ENCODE measurements at regions not wholly inside any gene's neighbourhood (a gene's known extent, or its start where the extent isn't known, plus 50 kb on each side); places are given as distances from the start of the nearest gene placed in this dataset.

DNA sequence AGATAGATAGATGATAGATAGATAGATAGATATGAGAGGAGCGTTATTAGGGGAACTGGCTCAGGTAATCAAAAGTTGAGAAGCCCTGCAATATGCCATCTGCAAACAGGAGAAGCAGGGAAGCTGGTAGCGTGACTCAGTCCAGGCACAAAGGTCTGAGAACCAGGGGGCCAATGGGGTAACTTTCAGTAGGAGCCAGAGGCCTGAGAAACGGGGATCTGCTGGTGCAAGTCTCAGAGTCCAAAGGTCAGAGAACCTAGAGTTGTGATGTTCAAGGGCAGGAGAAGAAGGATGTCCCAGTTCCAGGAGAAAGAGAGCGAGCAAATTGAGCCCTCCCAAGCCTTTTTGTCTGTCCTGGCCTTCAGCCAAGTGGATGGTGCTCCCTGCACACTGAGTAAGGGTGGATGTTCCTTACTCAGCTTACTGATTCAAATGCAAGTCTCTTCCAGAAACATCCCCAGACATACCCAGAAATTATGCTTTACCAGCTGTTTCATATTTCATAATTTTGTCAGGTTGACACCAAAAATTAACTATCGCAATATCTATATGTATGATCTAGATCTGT, 52.5 kb upstream of the SLC22A11 start:
- DNase-seq (ENCODE audit: extremely low read depth, insufficient read length) = no peak

DNA sequence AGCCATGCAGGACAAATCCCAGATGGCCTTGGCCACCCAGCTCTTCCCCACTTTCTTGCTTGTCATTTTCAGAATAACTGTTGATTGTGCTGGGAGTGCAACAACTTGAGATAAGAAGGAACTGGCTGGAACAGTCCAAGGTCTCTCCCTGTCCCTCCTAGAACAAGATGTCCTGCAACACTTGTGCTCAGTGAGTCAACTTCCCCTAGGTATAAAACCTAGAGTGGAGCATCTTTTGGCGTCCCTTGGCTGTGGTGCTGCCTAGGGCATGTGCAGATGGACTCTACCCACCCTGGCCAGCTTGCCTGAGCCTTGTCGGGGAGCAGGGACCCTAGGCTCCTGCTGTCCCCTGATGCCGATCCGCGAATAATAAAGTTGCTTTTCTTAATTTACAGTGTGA, 50.7 kb upstream of the SLC22A11 start:
- no peaks in the 10 kb centered on the region for H3K36me3 ChIP-seq (ENCODE audit: control insufficient read depth, insufficient read depth, low read length)
- no peaks in the 10 kb centered on the region; the same call in 1 of the 2 replicates for H3K27me3 ChIP-seq (replicated peaks; ENCODE audit: control insufficient read depth, insufficient read depth, low read length)
- no peak for TF ChIP-seq CTCF (IDR thresholded peaks at IDR 0.05; ENCODE audit: insufficient read depth, low read length, poor library complexity, severe bottlenecking)
- DNase-seq (ENCODE audit: extremely low read depth, insufficient read length) = no peak
- H3K4me3 ChIP-seq (replicated peaks; ENCODE audit: low read depth, low read length) = no peak overlapping the region

More for the DNA sequence above, 52.5 kb upstream of the SLC22A11 start:
- Histone ChIP-seq H3K27me3 (replicated peaks; ENCODE audit: control insufficient read depth, insufficient read depth, low read length) (no peaks in the 10 kb centered on the region; the same call in 1 of the 2 replicates), H3K36me3 (ENCODE audit: control insufficient read depth, insufficient read depth, low read length) (no peaks in the 10 kb centered on the region), H3K4me3 (replicated peaks; ENCODE audit: low read depth, low read length) (no peak overlapping the region)
- TF ChIP-seq CTCF (IDR thresholded peaks at IDR 0.05; ENCODE audit: insufficient read depth, low read length, poor library complexity, severe bottlenecking) = no peak

Measured in GM06990 (cell line).